Tibial nerve (tissue), 4 donors: ENCODE measurements at regions not wholly inside any gene's neighbourhood (a gene's known extent, or its start where the extent isn't known, plus 50 kb on each side); places are given as distances from the start of the nearest gene placed in this dataset.

Source experiments
- CTCF ChIP-seq, 5 experiments: fragments of 200-600 bp in 3 of 5; fragments of 450-650 bp in 2 of 5; sonication (generic) in 3 of 5; IDR thresholded peaks; one replicate each; pipeline ENCODE4 v1.5.1; 2016 to 2019; ENCODE audit warnings: antibody characterized with exemption in 5 of 5, mild to moderate bottlenecking in 3 of 5, moderate library complexity in 2 of 5
- EP300 ChIP-seq, 2 donors: sonication (generic); formaldehyde crosslinking; IDR thresholded peaks; one replicate each; pipeline ENCODE4 v1.6.1; 2017; ENCODE audit warnings: antibody characterized with exemption in 2 of 2, mild to moderate bottlenecking in 1 of 2
- POLR2A ChIP-seq, 2 donors: fragments of 450-650 bp; IDR thresholded peaks; one replicate each; pipeline ENCODE4 v1.6.1; 2017; ENCODE audit warnings: antibody characterized with exemption in 2 of 2, mild to moderate bottlenecking in 2 of 2, moderate library complexity in 2 of 2

DNA sequence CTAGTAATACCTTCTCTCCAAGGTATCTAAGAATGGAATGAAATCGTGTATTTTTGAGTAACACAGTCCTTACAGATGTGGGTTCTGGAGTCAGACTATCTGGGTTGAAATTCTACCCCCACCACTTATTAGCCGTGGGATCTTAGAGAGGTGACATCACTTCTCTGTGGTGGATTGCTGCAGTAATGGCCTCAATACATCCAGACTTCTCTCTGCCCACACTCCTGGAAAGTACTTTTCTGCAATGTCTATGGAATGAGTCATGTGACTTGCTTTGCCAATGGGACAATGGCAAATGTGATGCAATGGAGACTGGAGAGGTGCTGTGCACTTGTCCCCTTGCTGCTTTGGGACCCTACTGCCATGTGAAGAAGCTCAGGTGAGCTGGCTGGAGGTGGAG lies 418.2 kb downstream of the HAPSTR1 start:
- TF ChIP-seq CTCF (IDR thresholded peaks at IDR 0.05) (no peak), POLR2A (IDR thresholded peaks at IDR 0.05) (no peak), EP300 (IDR thresholded peaks at IDR 0.05) (no peak)
